Esophagus muscularis mucosa (tissue), 4 donors: ENCODE measurements at regions not wholly inside any gene's neighbourhood (a gene's known extent, or its start where the extent isn't known, plus 50 kb on each side); places are given as distances from the start of the nearest gene placed in this dataset.

Experiments
- DNase-seq: peaks from one replicate; pipeline ENCODE4 v3.0.0-alpha.2; 2017; ENCODE audit errors: extremely low spot score
- H3K27ac ChIP-seq, 4 donors: fragments of 200-600 bp; sonication (generic); replicated peaks in 1 of 4; 1 replicate in 3 of 4; 2 replicates in 1 of 4; pipeline ENCODE4 v1.5.1; 2016 to 2019; ENCODE audit warnings: mild to moderate bottlenecking in 1 of 4
- H3K27me3 ChIP-seq, 4 donors: fragments of 200-600 bp; sonication (generic); one replicate each; pipeline versions ENCODE4 v1.5.1 to v1.6.0; 2016 to 2019
- H3K36me3 ChIP-seq, 4 donors: fragments of 200-600 bp; sonication (generic); one replicate each; pipeline ENCODE4 v1.5.1; 2016 to 2019
- H3K4me1 ChIP-seq, 4 donors: fragments of 200-600 bp; sonication (generic); one replicate each; pipeline ENCODE4 v1.5.1; 2016 to 2019
- H3K4me3 ChIP-seq, 4 donors: fragments of 200-600 bp; sonication (generic); 1 replicate in 2 of 4; 2 replicates in 2 of 4; pipeline ENCODE4 v1.5.1; 2016 to 2019; ENCODE audit warnings: mild to moderate bottlenecking in 4 of 4, moderate library complexity in 1 of 4
- H3K9me3 ChIP-seq, 4 donors: fragments of 200-600 bp; sonication (generic); 1 replicate in 3 of 4; 2 replicates in 1 of 4; pipeline ENCODE4 v1.5.1; 2016 to 2019
- EP300 ChIP-seq: sonication (generic); formaldehyde crosslinking; IDR thresholded peaks from one replicate; pipeline ENCODE4 v1.6.1; 2017; ENCODE audit warnings: antibody characterized with exemption
- POLR2A ChIP-seq: fragments of 450-650 bp; IDR thresholded peaks from one replicate; pipeline ENCODE4 v1.6.1; 2017; ENCODE audit warnings: antibody characterized with exemption, moderate library complexity, mild to moderate bottlenecking, low read depth
- POLR2AphosphoS5 ChIP-seq, 2 donors: sonication (generic); formaldehyde crosslinking; IDR thresholded peaks; one replicate each; pipeline ENCODE4 v1.6.1; 2017; ENCODE audit warnings: antibody characterized with exemption in 2 of 2
- WGBS: methylation state at CpG from one replicate; pipeline ENCODE4 v1.1.5; 2018; 5-methylcytosine and 5-hydroxymethylcytosine counted together
- intact Hi-C: fragments of 100-400 bp; cut with DNase I; formaldehyde crosslinking; loops from one replicate; pipeline ENCODE4 v1.15.1; 2023
- TF ChIP-seq, protein P1 (sequence below), 3 experiments: fragments of 200-600 bp in 2 of 3; fragments of 450-650 bp in 1 of 3; sonication (generic) in 2 of 3; IDR thresholded peaks; one replicate each; pipeline ENCODE4 v1.5.1; 2017 to 2019; ENCODE audit warnings: antibody characterized with exemption in 3 of 3, mild to moderate bottlenecking in 2 of 3, moderate library complexity in 1 of 3

DNA sequence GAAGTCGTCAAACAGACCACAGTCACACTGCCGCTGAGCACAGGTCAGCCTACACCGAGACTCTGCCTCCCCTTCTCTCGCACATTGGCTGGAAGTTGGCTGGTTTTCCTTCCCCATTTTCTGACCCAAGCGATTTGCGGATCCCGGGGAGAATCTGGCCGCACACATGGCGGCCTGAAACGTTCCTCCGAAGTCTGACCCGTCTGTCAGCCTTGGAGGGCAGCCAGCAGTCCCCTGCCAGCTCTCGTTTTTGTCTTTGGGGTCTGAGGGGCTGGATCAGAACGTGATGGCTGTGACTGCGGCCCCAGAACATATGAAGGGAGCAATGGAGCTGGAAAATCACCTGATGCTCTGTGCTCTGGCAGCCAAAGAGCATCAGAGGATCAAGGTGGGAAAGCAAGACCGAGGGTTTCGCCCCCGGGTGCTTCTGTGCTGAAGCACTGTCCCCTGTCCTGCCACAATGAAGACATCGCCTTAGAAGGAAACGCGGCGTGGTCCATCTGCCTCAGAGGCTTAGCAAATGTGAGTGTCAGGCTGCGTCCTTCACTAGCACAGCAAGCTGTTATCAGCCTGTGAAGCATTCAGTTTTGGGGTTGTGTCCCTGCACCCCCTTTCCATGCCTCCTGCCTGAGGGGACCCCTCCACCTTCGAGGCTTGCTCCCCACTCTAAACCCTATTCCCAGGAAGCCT lies 119.3 kb upstream of the SHH start:
- Histone ChIP-seq H3K27me3 (peaks cover 0 to 24% (median 0%) of the 10 kb centered on the region in 4 donors), H3K4me1 (no peaks in the 10 kb centered on the region), H3K4me3 (no peak overlapping the region), H3K27ac (no peak overlapping the region), H3K9me3 (peaks cover 0 to 5% (median 2%) of the 10 kb centered on the region in 4 donors), H3K36me3 (no peaks in the 10 kb centered on the region)
- TF ChIP-seq, protein P1, sequence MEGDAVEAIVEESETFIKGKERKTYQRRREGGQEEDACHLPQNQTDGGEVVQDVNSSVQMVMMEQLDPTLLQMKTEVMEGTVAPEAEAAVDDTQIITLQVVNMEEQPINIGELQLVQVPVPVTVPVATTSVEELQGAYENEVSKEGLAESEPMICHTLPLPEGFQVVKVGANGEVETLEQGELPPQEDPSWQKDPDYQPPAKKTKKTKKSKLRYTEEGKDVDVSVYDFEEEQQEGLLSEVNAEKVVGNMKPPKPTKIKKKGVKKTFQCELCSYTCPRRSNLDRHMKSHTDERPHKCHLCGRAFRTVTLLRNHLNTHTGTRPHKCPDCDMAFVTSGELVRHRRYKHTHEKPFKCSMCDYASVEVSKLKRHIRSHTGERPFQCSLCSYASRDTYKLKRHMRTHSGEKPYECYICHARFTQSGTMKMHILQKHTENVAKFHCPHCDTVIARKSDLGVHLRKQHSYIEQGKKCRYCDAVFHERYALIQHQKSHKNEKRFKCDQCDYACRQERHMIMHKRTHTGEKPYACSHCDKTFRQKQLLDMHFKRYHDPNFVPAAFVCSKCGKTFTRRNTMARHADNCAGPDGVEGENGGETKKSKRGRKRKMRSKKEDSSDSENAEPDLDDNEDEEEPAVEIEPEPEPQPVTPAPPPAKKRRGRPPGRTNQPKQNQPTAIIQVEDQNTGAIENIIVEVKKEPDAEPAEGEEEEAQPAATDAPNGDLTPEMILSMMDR (IDR thresholded peaks at IDR 0.05), result no peak
- TF ChIP-seq POLR2AphosphoS5 (IDR thresholded peaks at IDR 0.05) (no peak), POLR2A (no peak), EP300 (no peak)
- intact Hi-C loops, result no loop called here
- 78% methylated on average over 24 of the region's 24 CpGs for WGBS
- DNase-seq, result no peak

DNA sequence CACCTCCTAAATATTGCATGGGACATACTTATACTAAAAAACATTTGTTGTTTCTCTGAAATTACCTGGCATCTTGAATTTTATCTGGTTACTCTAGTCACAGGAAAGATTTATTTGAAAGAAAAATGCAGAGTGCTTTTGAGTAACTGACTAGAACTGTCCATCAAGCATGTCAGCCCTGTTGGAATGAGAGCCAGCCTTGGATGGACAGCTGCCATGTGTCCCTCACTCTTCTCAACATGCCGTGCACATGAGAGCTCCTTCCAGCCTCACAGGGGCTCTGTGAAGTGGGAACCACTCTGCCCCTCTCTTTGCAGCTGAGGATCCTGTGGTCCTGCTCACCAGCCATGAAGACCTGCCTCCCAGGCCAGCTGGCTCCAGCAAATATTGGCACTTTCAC lies 118.3 kb upstream of the SHH start:
- DNase-seq, result no peak
- intact Hi-C loops, result no loop called here
- WGBS, result 62% methylated on average over 1 of the region's 1 CpG

DNA sequence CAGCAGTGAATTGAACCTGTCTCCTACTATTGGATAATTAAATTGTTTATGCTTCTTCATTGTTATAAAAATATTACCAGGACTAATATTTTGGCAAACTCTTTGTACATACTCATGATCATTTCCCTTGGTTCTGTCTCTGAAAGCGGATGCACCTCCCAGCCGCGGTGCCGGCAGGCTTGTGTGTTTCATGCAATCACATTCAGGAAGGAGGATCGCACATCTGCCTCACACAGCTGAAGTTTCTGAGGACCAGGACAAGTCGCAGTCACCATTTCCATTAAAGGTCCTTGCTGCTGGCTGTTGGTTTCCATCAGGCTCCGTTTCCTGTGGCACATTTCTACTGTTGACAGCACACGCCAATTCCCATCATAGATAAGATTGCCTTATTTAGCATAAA lies 117.8 kb upstream of the SHH start:
- Histone ChIP-seq H3K4me1 (no peaks in the 10 kb centered on the region), H3K4me3 (no peak overlapping the region), H3K36me3 (no peaks in the 10 kb centered on the region), H3K27ac (no peak overlapping the region), H3K9me3 (peaks cover 0 to 5% (median 2%) of the 10 kb centered on the region in 4 donors), H3K27me3 (peaks cover 0 to 24% (median 0%) of the 10 kb centered on the region in 4 donors)
- 74% methylated on average over 8 of the region's 8 CpGs for WGBS
- intact Hi-C loops, result no loop called here
- no peak for DNase-seq
- no peak for TF ChIP-seq POLR2AphosphoS5 (IDR thresholded peaks at IDR 0.05)
- no peak for TF ChIP-seq POLR2A
- TF ChIP-seq, protein P1 (IDR thresholded peaks at IDR 0.05), result no peak
- TF ChIP-seq EP300, result no peak

More for the DNA sequence above, 118.3 kb upstream of the SHH start:
- Histone ChIP-seq H3K4me1 (no peaks in the 10 kb centered on the region), H3K9me3 (peaks cover 0 to 5% (median 2%) of the 10 kb centered on the region in 4 donors), H3K36me3 (no peaks in the 10 kb centered on the region), H3K4me3 (no peak overlapping the region), H3K27ac (no peak overlapping the region), H3K27me3 (peaks cover 0 to 24% (median 0%) of the 10 kb centered on the region in 4 donors)
- no peak for TF ChIP-seq POLR2AphosphoS5 (IDR thresholded peaks at IDR 0.05)
- TF ChIP-seq, protein P1 (IDR thresholded peaks at IDR 0.05), result no peak
- no peak for TF ChIP-seq EP300
- no peak for TF ChIP-seq POLR2A

DNA sequence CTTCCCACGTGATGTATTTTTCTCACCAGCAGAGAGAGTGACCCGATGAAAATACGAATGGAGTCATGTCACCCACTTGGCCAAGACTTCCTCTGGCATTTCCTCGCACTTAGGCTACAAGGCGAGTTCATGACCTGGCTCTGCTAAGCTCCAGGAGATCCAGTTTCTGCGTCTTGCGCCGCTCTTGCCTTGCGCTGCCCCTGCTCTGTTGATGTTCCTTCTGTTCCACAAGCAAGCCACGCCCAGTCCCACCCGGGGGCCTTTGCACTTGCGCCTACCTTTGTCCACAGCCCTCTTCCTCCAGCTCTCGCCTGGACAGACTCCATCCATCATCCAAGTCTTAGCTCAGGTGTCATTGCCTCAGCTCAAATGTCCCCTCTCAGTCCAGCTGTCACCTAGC lies 116.3 kb upstream of the SHH start:
- Histone ChIP-seq H3K9me3 (peaks cover 0 to 5% (median 2%) of the 10 kb centered on the region in 4 donors), H3K27ac (no peak overlapping the region), H3K4me3 (no peak overlapping the region), H3K4me1 (no peaks in the 10 kb centered on the region), H3K36me3 (no peaks in the 10 kb centered on the region), H3K27me3 (peaks cover 0 to 24% (median 0%) of the 10 kb centered on the region in 4 donors)
- no peak for DNase-seq
- no peak for TF ChIP-seq POLR2AphosphoS5 (IDR thresholded peaks at IDR 0.05)
- TF ChIP-seq EP300, result no peak
- TF ChIP-seq, protein P1 (IDR thresholded peaks at IDR 0.05), result no peak
- no peak for TF ChIP-seq POLR2A
- WGBS, result 67% methylated on average over 12 of the region's 13 CpGs
- intact Hi-C loops, result no loop called here
